ENCODE measurements at regions not wholly inside any gene's neighbourhood (a gene's known extent, or its start where the extent isn't known, plus 50 kb on each side); places are given as distances from the start of the nearest gene placed in this dataset.
"Not testable (repeated sequence)": the region's sequence is repeated elsewhere in the genome, so short reads cannot be mapped to it uniquely, and the experiment has no call there.

- no peak for TF ChIP-seq CTCF (IDR thresholded peaks at IDR 0.05; ENCODE audit: borderline replicate concordance, control extremely low read depth, extremely low read depth, insufficient read depth, missing control alignments)
- DNase-seq (ENCODE audit: low spot score): no peak
- in situ Hi-C loops (cut with MboI; ENCODE audit: low sequenced_read_pairs, unreplicated experiment): no loop called here
These were observed 62.3 kb upstream of the CPOX start for GRCh38 chr3:98655666-98656065.

- peak; percentile 66 for TF ChIP-seq CTCF (IDR thresholded peaks at IDR 0.05; ENCODE audit: borderline replicate concordance, control extremely low read depth, extremely low read depth, insufficient read depth, missing control alignments)
- DNase-seq (ENCODE audit: low spot score): peak; percentile 79
- in situ Hi-C loops (cut with MboI; ENCODE audit: low sequenced_read_pairs, unreplicated experiment): no loop called here
These were observed 64.0 kb upstream of the CPOX start for GRCh38 chr3:98657457-98657856.

GRCh38 chr3:98662699-98663098, 69.3 kb upstream of the CPOX start:
- TF ChIP-seq CTCF (IDR thresholded peaks at IDR 0.05; ENCODE audit: borderline replicate concordance, control extremely low read depth, extremely low read depth, insufficient read depth, missing control alignments): no peak
- in situ Hi-C loops (cut with MboI; ENCODE audit: low sequenced_read_pairs, unreplicated experiment): no loop called here
- DNase-seq (ENCODE audit: low spot score): no peak

GRCh38 chr3:98670020-98670419, 76.6 kb upstream of the CPOX start:
- in situ Hi-C loops (cut with MboI; ENCODE audit: low sequenced_read_pairs, unreplicated experiment): no loop called here
- TF ChIP-seq CTCF (IDR thresholded peaks at IDR 0.05; ENCODE audit: borderline replicate concordance, control extremely low read depth, extremely low read depth, insufficient read depth, missing control alignments): no peak
- no peak for DNase-seq (ENCODE audit: low spot score)

- in situ Hi-C loops (cut with MboI; ENCODE audit: low sequenced_read_pairs, unreplicated experiment): no loop called here
- DNase-seq (ENCODE audit: low spot score): no peak
These were observed 83.2 kb upstream of the ST3GAL6 start for GRCh38 chr3:98679986-98680385.

GRCh38 chr3:98680723-98681122, 82.4 kb upstream of the ST3GAL6 start:
- no peak for TF ChIP-seq CTCF (IDR thresholded peaks at IDR 0.05; ENCODE audit: borderline replicate concordance, control extremely low read depth, extremely low read depth, insufficient read depth, missing control alignments)
- in situ Hi-C loops (cut with MboI; ENCODE audit: low sequenced_read_pairs, unreplicated experiment): no loop called here
- no peak for DNase-seq (ENCODE audit: low spot score)

More at GRCh38 chr3:98679986-98680385, 83.2 kb upstream of the ST3GAL6 start:
- no peak for TF ChIP-seq CTCF (IDR thresholded peaks at IDR 0.05; ENCODE audit: borderline replicate concordance, control extremely low read depth, extremely low read depth, insufficient read depth, missing control alignments)

GRCh38 chr3:98681486-98681885, 81.7 kb upstream of the ST3GAL6 start:
- in situ Hi-C loops (cut with MboI; ENCODE audit: low sequenced_read_pairs, unreplicated experiment): no loop called here
- no peak for DNase-seq (ENCODE audit: low spot score)
- TF ChIP-seq CTCF (IDR thresholded peaks at IDR 0.05; ENCODE audit: borderline replicate concordance, control extremely low read depth, extremely low read depth, insufficient read depth, missing control alignments): no peak

GRCh38 chr3:98682391-98682790, 80.7 kb upstream of the ST3GAL6 start:
- DNase-seq (ENCODE audit: low spot score); in situ Hi-C loops (cut with MboI; ENCODE audit: low sequenced_read_pairs, unreplicated experiment): not testable (repeated sequence)
